Neutrophil (primary cell): ENCODE measurements at regions not wholly inside any gene's neighbourhood (a gene's known extent, or its start where the extent isn't known, plus 50 kb on each side); places are given as distances from the start of the nearest gene placed in this dataset.

Experiments used
- H3K27ac ChIP-seq: fragments of 200-600 bp; sonication (generic); 2 replicates; pipeline ENCODE4 v1.5.1; 2016; ENCODE audit warnings: mild to moderate bottlenecking, moderate library complexity
- H3K27me3 ChIP-seq: fragments of 200-600 bp; sonication (generic); 2 replicates; pipeline ENCODE4 v1.6.0; 2016; ENCODE audit warnings: mild to moderate bottlenecking
- H3K36me3 ChIP-seq: fragments of 200-600 bp; sonication (generic); 2 replicates; pipeline ENCODE4 v1.5.1; 2017
- H3K4me1 ChIP-seq, 2 experiments: fragments of 200-600 bp in 1 of 2; sonication (generic) in 1 of 2; 1 replicate in 1 of 2; 2 replicates in 1 of 2; pipeline versions ENCODE4 v1.5.1 to v1.6.1; 2013 to 2016; ENCODE audit warnings: low read depth in 1 of 2, low read length in 1 of 2, mild to moderate bottlenecking in 1 of 2, moderate library complexity in 1 of 2; ENCODE audit not compliant: control insufficient read depth in 1 of 2, insufficient read depth in 1 of 2
- H3K4me3 ChIP-seq, 2 experiments: fragments of 200-600 bp in 1 of 2; sonication (generic) in 1 of 2; 1 replicate in 1 of 2; 2 replicates in 1 of 2; pipeline ENCODE4 v1.5.1; 2013 to 2016; ENCODE audit warnings: low read depth in 1 of 2, low read length in 1 of 2, mild to moderate bottlenecking in 1 of 2, moderate library complexity in 1 of 2
- H3K9me3 ChIP-seq: fragments of 200-600 bp; sonication (generic); 2 replicates; pipeline ENCODE4 v1.5.1; 2016
- TF ChIP-seq, protein P1 (sequence below): fragments of 200-600 bp; sonication (generic); IDR thresholded peaks from 2 replicates; pipeline ENCODE4 v1.5.1; 2016; ENCODE audit warnings: antibody characterized with exemption

DNA sequence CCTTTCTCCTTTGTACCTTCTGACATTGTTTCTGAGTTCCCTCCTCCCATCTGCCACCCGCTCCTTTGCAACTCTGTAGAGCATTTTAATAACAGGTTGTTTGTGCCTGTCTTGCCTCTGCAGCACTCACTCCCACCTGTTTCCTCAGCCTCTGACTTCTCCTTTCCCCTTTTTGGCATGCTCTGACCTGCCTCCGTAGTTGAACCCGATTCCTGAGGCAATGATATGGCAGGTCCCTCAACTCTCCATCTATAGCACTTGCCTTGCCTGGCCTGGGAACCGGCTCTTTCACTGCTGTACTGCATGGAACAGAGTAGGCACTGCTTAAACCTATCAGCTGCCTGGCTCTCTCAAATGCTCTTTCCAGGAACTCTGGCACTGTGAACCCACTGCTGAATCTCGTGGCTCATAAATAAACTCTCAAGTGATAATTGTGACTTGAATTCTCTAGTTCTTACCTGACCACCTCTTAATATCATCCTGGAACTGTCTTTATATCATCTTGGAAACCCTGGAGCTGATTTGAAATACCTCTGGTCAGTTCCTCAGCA, 50.3 kb downstream of the UTRN start:
- peak overlapping the region; percentile 67 for H3K27ac ChIP-seq

DNA sequence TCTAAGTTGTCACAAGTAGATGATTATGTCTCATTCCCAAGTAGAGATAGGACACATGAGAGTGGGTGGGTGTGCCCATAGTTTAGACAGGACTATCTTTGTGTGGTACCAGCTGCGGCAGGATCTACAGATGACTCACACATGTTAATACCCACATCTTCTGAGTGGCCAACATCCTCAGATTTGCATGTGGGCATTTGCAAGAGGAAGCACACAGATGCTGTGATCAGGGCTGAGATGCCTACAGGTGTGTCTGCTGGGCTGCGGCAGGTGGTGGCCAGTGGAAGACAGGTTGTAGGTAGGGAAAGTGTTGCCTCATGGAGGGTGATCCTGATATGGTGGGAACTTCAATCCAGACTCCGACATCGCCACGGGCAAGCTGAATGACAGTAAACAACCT, 50.8 kb downstream of the UTRN start:
- Histone ChIP-seq H3K4me1 (peaks cover 36 to 49% of the 10 kb centered on the region in 2 experiments), H3K36me3 (no peaks in the 10 kb centered on the region), H3K27me3 (no peaks in the 10 kb centered on the region), H3K9me3 (no peaks in the 10 kb centered on the region), H3K27ac (no peak overlapping the region), H3K4me3 (no peak overlapping the region)
- TF ChIP-seq, protein P1, sequence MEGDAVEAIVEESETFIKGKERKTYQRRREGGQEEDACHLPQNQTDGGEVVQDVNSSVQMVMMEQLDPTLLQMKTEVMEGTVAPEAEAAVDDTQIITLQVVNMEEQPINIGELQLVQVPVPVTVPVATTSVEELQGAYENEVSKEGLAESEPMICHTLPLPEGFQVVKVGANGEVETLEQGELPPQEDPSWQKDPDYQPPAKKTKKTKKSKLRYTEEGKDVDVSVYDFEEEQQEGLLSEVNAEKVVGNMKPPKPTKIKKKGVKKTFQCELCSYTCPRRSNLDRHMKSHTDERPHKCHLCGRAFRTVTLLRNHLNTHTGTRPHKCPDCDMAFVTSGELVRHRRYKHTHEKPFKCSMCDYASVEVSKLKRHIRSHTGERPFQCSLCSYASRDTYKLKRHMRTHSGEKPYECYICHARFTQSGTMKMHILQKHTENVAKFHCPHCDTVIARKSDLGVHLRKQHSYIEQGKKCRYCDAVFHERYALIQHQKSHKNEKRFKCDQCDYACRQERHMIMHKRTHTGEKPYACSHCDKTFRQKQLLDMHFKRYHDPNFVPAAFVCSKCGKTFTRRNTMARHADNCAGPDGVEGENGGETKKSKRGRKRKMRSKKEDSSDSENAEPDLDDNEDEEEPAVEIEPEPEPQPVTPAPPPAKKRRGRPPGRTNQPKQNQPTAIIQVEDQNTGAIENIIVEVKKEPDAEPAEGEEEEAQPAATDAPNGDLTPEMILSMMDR: no peak

More for the DNA sequence above, 50.3 kb downstream of the UTRN start:
- Histone ChIP-seq H3K4me3 (no peak overlapping the region), H3K27me3 (no peaks in the 10 kb centered on the region), H3K4me1 (peaks cover 31 to 44% of the 10 kb centered on the region in 2 experiments), H3K9me3 (no peaks in the 10 kb centered on the region), H3K36me3 (no peaks in the 10 kb centered on the region)
- TF ChIP-seq, protein P1: no peak

DNA sequence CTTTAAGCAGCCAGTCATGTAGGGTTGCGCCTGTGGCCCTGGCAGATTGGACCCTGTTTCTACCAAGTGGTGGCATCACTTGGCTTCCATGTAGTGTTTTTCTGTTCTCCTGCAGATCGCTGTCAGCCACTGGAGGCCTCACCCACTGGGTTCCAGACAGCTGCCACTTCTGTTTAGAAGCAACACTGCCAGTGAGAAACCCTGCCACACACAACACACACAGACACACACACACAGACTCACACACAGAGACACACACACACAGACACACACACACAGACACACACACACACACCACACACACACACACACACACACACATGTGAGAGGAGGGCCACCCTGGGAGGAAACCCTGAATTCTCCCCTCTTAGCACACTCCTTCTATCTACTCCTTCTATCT, 51.8 kb downstream of the UTRN start:
- TF ChIP-seq, protein P1: no peak
- H3K36me3 ChIP-seq: no peaks in the 10 kb centered on the region
- no peak overlapping the region for H3K27ac ChIP-seq
- no peak overlapping the region for H3K4me3 ChIP-seq
- H3K9me3 ChIP-seq: no peaks in the 10 kb centered on the region
- no peaks in the 10 kb centered on the region for H3K27me3 ChIP-seq
- H3K4me1 ChIP-seq: peaks cover 36 to 56% of the 10 kb centered on the region in 2 experiments

DNA sequence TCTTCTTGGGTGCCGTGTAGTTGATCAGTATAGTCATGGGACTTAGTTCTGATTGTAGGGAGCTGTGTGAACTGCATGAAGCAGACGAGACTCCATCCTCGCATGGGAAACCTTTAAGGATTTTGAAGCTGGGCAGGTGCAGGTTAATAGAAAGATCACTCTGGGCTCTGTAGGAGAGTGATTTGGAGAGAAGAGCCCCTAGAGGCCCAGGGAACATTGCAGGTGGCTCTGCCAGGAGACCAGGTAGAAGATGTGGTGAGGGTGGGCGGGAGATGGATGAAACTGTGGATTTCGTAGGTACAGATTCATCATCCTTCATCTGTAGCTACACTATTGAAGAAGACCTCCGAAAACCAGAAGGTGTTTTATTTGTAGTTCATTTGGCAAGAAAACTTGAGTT, 53.3 kb downstream of the UTRN start:
- Histone ChIP-seq H3K9me3 (no peaks in the 10 kb centered on the region), H3K36me3 (no peaks in the 10 kb centered on the region), H3K27ac (peak overlapping the region; percentile 58), H3K27me3 (no peaks in the 10 kb centered on the region), H3K4me1 (peaks cover 40 to 68% of the 10 kb centered on the region in 2 experiments), H3K4me3 (no peak overlapping the region)
- TF ChIP-seq, protein P1: no peak

- H3K36me3 ChIP-seq: no peaks in the 10 kb centered on the region
- H3K4me1 ChIP-seq: peaks cover 46 to 68% of the 10 kb centered on the region in 2 experiments
- peak overlapping the region; percentile 58 for H3K27ac ChIP-seq
- no peaks in the 10 kb centered on the region for H3K9me3 ChIP-seq
- no peaks in the 10 kb centered on the region for H3K27me3 ChIP-seq
- no peak overlapping the region for H3K4me3 ChIP-seq
- TF ChIP-seq, protein P1: no peak
Measured at GRCh38 chr6:144338951-144339700, 54.0 kb downstream of the UTRN start.
